Psoas muscle (tissue), 7 donors: ENCODE measurements at regions not wholly inside any gene's neighbourhood (a gene's known extent, or its start where the extent isn't known, plus 50 kb on each side); places are given as distances from the start of the nearest gene placed in this dataset.
A peak's percentile ranks its signal among the peaks of the same experiment; 100 is the strongest.

Experiments
- ATAC-seq, 4 donors: fragments of 200-7000 bp; cut with Tn5 transposase; one replicate each; pipeline ENCODE4 v1.9.1; 2020; ENCODE audit warnings: moderate library complexity in 3 of 4, mild to moderate bottlenecking in 2 of 4
- DNase-seq, 2 donors: peaks; one replicate each; pipeline ENCODE4 v3.0.0-alpha.2; 2020
- H3K27ac ChIP-seq: fragments of 200-600 bp; one replicate; pipeline ENCODE4 v1.8.0; 2022
- H3K27me3 ChIP-seq, 3 donors: fragments of 200-600 bp in 1 of 3; one replicate each; pipeline versions ENCODE4 v1.6.1 to v1.8.0; 2013 to 2022; ENCODE audit warnings: low read length in 2 of 3, mild to moderate bottlenecking in 2 of 3, moderate library complexity in 1 of 3; ENCODE audit not compliant: insufficient read depth in 3 of 3
- H3K36me3 ChIP-seq, 2 donors: fragments of 200-600 bp in 1 of 2; one replicate each; pipeline versions ENCODE4 v1.6.1 to v1.8.0; 2013 to 2022; ENCODE audit warnings: low read depth in 1 of 2, mild to moderate bottlenecking in 1 of 2, moderate library complexity in 1 of 2; ENCODE audit not compliant: insufficient read depth in 1 of 2
- H3K4me1 ChIP-seq: fragments of 200-600 bp; one replicate; pipeline ENCODE4 v1.8.0; 2022
- H3K4me3 ChIP-seq: fragments of 200-600 bp; one replicate; pipeline ENCODE4 v1.8.0; 2022; ENCODE audit warnings: mild to moderate bottlenecking
- H3K9me3 ChIP-seq: fragments of 200-600 bp; one replicate; pipeline ENCODE4 v1.8.0; 2022
- WGBS, 3 donors: extraction: QIAGEN DNeasy Blood & Tissue Kit; methylation state at CpG; one replicate each; pipeline versions ENCODE4 v1.1.6 to v1.1.7; 2013; 5-methylcytosine and 5-hydroxymethylcytosine counted together
- intact Hi-C, 2 donors: fragments of 100-400 bp; cut with DNase I; formaldehyde crosslinking; loops; one replicate each; pipeline versions ENCODE4 v1.11.0 to v1.14.2; 2022
- TF ChIP-seq, protein P1 (sequence below): fragments of 200-600 bp; IDR thresholded peaks from one replicate; pipeline ENCODE4 v1.8.0; 2022; ENCODE audit warnings: antibody characterized with exemption
- donor health status: healthy with polysubstance abuse.
- donor health status: DM: no; HTN: no; CAD: no; lungs with moderate emphysema.
- donor health status: Bipolar disorder and iron deficiency.
- donor health status: healthy.
- donor health status: DM: yes; HTN: yes; CAD: no.
- donor health status: DM: no; HTN: no; CAD: no.
- donor health status: DM: yes; HTN: yes; CAD: no.

- TF ChIP-seq, protein P1, sequence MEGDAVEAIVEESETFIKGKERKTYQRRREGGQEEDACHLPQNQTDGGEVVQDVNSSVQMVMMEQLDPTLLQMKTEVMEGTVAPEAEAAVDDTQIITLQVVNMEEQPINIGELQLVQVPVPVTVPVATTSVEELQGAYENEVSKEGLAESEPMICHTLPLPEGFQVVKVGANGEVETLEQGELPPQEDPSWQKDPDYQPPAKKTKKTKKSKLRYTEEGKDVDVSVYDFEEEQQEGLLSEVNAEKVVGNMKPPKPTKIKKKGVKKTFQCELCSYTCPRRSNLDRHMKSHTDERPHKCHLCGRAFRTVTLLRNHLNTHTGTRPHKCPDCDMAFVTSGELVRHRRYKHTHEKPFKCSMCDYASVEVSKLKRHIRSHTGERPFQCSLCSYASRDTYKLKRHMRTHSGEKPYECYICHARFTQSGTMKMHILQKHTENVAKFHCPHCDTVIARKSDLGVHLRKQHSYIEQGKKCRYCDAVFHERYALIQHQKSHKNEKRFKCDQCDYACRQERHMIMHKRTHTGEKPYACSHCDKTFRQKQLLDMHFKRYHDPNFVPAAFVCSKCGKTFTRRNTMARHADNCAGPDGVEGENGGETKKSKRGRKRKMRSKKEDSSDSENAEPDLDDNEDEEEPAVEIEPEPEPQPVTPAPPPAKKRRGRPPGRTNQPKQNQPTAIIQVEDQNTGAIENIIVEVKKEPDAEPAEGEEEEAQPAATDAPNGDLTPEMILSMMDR = no peak
- intact Hi-C loops = no loop called here
- peaks cover 33% of the 10 kb centered on the region for H3K4me1 ChIP-seq
- ATAC-seq (peak; percentile 57 to 81 (median 74)), DNase-seq (peak in 1 of 2 donors; percentile 33)
- no peaks in the 10 kb centered on the region for H3K36me3 ChIP-seq
- peak overlapping the region; percentile 15 for H3K4me3 ChIP-seq
- no peaks in the 10 kb centered on the region for H3K9me3 ChIP-seq
- WGBS, 3 donors = 25 to 47% (median 26%) methylated on average over 5 of the region's 5 CpGs
- no peaks in the 10 kb centered on the region for H3K27me3 ChIP-seq
- peak overlapping the region; percentile 80 for H3K27ac ChIP-seq
These were observed 122.6 kb upstream of the PPP2R5A start for GRCh38 chr1:212162635-212163034.

GRCh38 chr1:212164095-212164872, 120.9 kb upstream of the PPP2R5A start:
- TF ChIP-seq, protein P1 = no peak
- intact Hi-C loops = loop anchor here in 1 of 2 donors (2.0 kb wide), 1 partner anchor 121 kb away; the partner anchor contains the start of gene PPP2R5A

DNA sequence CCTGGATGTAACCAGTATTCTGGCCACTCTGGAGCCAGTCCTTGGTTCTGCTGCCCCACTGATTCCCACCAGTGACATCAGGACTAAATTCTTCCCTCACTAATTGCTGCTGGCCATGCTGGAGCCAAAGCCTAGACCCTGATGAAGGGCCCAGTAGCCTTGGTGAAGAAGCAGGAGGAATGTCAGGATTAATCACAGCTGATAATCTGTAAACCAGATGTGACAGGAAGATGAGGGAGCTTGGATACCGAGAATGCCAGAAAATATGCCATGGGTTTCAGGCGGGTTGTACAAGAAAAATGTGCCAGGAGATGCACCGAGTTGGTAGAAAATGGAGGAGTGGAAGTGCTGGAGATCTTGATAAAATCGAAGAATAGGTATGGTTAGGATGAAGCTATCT, 119.0 kb upstream of the PPP2R5A start:
- H3K4me1 ChIP-seq = peaks cover 27% of the 10 kb centered on the region
- no peak overlapping the region for H3K27ac ChIP-seq
- no peaks in the 10 kb centered on the region for H3K27me3 ChIP-seq
- no peaks in the 10 kb centered on the region for H3K36me3 ChIP-seq
- ATAC-seq = no peak
- intact Hi-C loops = no loop called here
- no peak overlapping the region for H3K4me3 ChIP-seq
- WGBS, 3 donors = 72 to 76% (median 72%) methylated on average over 4 of the region's 4 CpGs
- DNase-seq = no peak
- no peaks in the 10 kb centered on the region for H3K9me3 ChIP-seq
- TF ChIP-seq, protein P1 = no peak

More at GRCh38 chr1:212164095-212164872, 120.9 kb upstream of the PPP2R5A start:
- ATAC-seq (no peak), DNase-seq (no peak)
- H3K9me3 ChIP-seq = no peaks in the 10 kb centered on the region
- peaks cover 33% of the 10 kb centered on the region for H3K4me1 ChIP-seq
- no peaks in the 10 kb centered on the region for H3K36me3 ChIP-seq
- H3K27ac ChIP-seq = no peak overlapping the region
- 92 to 95% (median 92%) methylated on average over 5 of the region's 5 CpGs for WGBS, 3 donors
- H3K27me3 ChIP-seq = no peaks in the 10 kb centered on the region
- H3K4me3 ChIP-seq = no peak overlapping the region

DNA sequence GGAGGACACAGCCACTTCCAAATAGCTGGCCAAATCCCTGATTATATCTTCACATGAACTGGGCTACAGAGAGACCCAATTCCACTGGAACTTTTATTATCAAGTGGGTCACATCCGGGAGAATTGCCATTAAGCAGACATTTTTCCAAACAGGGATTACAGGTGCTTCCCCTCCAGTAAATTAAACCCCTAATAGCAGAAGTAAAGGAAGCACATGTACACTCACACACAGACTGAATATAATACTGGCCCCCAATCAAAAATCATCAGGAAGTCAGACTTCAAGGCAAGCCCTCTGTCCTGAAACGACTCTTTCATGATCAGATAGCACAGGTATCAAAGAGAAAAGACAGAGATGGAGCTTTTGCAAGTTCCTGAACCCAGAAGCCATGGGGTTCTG, 118.6 kb upstream of the PPP2R5A start:
- peak overlapping the region; percentile 31 for H3K27ac ChIP-seq
- H3K36me3 ChIP-seq = no peaks in the 10 kb centered on the region
- 55 to 59% (median 58%) methylated on average over 2 of the region's 2 CpGs for WGBS, 3 donors
- no peaks in the 10 kb centered on the region for H3K27me3 ChIP-seq
- H3K9me3 ChIP-seq = no peaks in the 10 kb centered on the region
- ATAC-seq (peak in 2 of 4 donors; percentile 12 to 40), DNase-seq (no peak)
- TF ChIP-seq, protein P1 = no peak
- H3K4me3 ChIP-seq = no peak overlapping the region
- H3K4me1 ChIP-seq = peaks cover 23% of the 10 kb centered on the region
- intact Hi-C loops = no loop called here
